GM23248 (cell line): ENCODE measurements at regions not wholly inside any gene's neighbourhood (a gene's known extent, or its start where the extent isn't known, plus 50 kb on each side); places are given as distances from the start of the nearest gene placed in this dataset.

ENCODE experiments used
- EZH2 ChIP-seq: fragments of 200-600 bp; sonication (generic); IDR thresholded peaks from 2 replicates; pipeline ENCODE4 v1.6.1; 2018; ENCODE audit warnings: antibody characterized with exemption, mild to moderate bottlenecking; ENCODE audit not compliant: insufficient read depth, poor library complexity, severe bottlenecking
- EZH2phosphoT487 ChIP-seq: fragments of 200-600 bp; sonication (generic); IDR thresholded peaks from 2 replicates; pipeline ENCODE4 v1.6.1; 2018; ENCODE audit warnings: antibody characterized with exemption, moderate library complexity, mild to moderate bottlenecking, low read depth; ENCODE audit not compliant: insufficient read depth

DNA sequence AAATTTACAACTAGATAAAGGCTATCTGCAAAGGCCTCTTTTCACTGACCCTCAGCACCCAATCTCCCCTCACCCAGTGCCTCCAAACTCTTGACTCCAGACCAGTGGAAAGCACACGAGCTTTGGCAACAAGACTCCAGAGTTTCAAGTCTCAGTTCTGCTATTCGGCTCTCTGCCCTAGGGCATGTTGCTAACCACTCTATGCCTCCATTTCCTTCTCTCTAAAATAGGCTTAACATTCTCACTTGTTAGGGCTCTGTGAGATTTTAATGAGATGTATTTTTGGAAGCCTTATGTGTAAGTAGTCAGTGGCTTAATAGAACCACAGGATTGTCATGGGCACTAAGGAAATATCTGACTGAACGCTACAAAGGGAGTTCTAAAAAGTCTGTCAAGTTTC, 116.5 kb upstream of the IQCM start:
- no peak for TF ChIP-seq EZH2phosphoT487
- no peak for TF ChIP-seq EZH2
